ENCODE measurements at regions not wholly inside any gene's neighbourhood (a gene's known extent, or its start where the extent isn't known, plus 50 kb on each side); places are given as distances from the start of the nearest gene placed in this dataset.

DNA sequence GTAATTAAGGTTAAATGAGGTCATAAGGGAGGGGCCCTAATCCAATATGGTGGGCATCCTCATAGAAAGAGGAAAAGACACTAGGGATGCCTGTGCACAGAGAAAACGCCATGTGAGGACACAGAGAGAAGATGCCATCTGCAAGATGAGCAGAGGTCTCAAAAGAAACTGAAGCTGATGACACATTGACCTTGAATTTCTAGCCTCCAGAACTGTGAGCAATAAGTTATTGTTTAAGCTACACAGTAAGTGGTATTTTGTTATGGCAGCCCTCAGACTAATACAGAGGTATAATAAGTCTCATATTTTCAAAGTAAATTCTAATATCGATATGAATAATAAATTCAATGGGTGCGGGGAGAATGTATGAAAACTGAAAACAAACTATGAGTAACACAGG, 169.9 kb downstream of the UGT8 start:
- in situ Hi-C loops (cut with MboI; ENCODE audit: low sequenced_read_pairs) (no loop called here), dilution Hi-C loops (cut with HindIII; ENCODE audit: low sequenced_read_pairs, unreplicated experiment) (no loop called here), intact Hi-C loops (cut with micrococcal nuclease) (no loop called here)
- H3K9me3 ChIP-seq (ENCODE audit: control insufficient read depth, insufficient read depth, low read length), result no peaks in the 10 kb centered on the region
- H2AFZ ChIP-seq (replicated peaks; ENCODE audit: low read length, poor library complexity), result no peak overlapping the region
- no peaks in the 10 kb centered on the region for H3K9me1 ChIP-seq (ENCODE audit: insufficient read depth, low read length)
- H3K23ac ChIP-seq (ENCODE audit: low read depth, low read length), result no peak overlapping the region
- H4K8ac ChIP-seq (ENCODE audit: low read depth in 2 of 2, low read length in 2 of 2), result no peak overlapping the region
- H4K91ac ChIP-seq (ENCODE audit: insufficient read depth, low read depth, low read length), result no peak overlapping the region
- no peaks in the 10 kb centered on the region for H3K4me1 ChIP-seq (ENCODE audit: control insufficient read depth, insufficient read depth, low read length)
- CTCF ChIA-PET, result no interaction called here
- H2BK5ac ChIP-seq (ENCODE audit: low read depth, low read length, poor library complexity, severe bottlenecking), result no peak overlapping the region
- no peak overlapping the region for H3K9ac ChIP-seq (ENCODE audit: low read depth, low read length)
- no peaks in the 10 kb centered on the region for H3K36me3 ChIP-seq (ENCODE audit: control insufficient read depth, insufficient read depth, low read length)
- no peak overlapping the region for H3K4me3 ChIP-seq (ENCODE audit: insufficient read depth, low read depth, low read length)
- H3K4me2 ChIP-seq (ENCODE audit: low read depth, low read length), result no peak overlapping the region
- H3K18ac ChIP-seq (ENCODE audit: low read depth, low read length), result no peak overlapping the region
- no peaks in the 10 kb centered on the region for H3K27me3 ChIP-seq (ENCODE audit: control insufficient read depth, insufficient read depth, low read length)
- TF ChIP-seq CEBPB (IDR thresholded peaks at IDR 0.05; ENCODE audit: low read depth, low read length) (no peak), USF2 (IDR thresholded peaks at IDR 0.05; ENCODE audit: low read depth, low read length) (no peak), MAFK (IDR thresholded peaks at IDR 0.05; ENCODE audit: low read depth, low read length) (no peak), CHD1 (IDR thresholded peaks at IDR 0.05; ENCODE audit: low read depth, low read length) (no peak), POLR2A (IDR thresholded peaks at IDR 0.05; ENCODE audit: low read depth, low read length) (no peak), RAD21 (IDR thresholded peaks at IDR 0.05; ENCODE audit: low read length) (no peak)
- no peak overlapping the region for H2BK20ac ChIP-seq (ENCODE audit: low read depth, low read length)
- no peak overlapping the region for H2BK120ac ChIP-seq (ENCODE audit: low read depth, low read length)
- no peak overlapping the region for H2BK15ac ChIP-seq (ENCODE audit: low read depth, low read length)
- H2AK5ac ChIP-seq (ENCODE audit: low read depth, low read length), result no peak overlapping the region
- WGBS, 2 experiments (ENCODE audit: extremely low coverage in 2 of 2, insufficient read length in 1 of 2), result 40% methylated on average over 1 of the region's 3 CpGs; no CpG with 5 or more reads in 1 of the 2 experiments
- no peak overlapping the region for H4K5ac ChIP-seq (ENCODE audit: low read depth, low read length)
- no peak overlapping the region for H3K56ac ChIP-seq (ENCODE audit: extremely low read depth, insufficient read depth, low read length)
- H3K27ac ChIP-seq (ENCODE audit: insufficient read depth, low read length), result no peak overlapping the region
- no TSS peak for BruUV-seq (replicated peaks)
- POLR2A ChIA-PET (ENCODE audit: unreplicated experiment), result no interaction called here
- no peak overlapping the region for H3K4ac ChIP-seq (ENCODE audit: low read depth, low read length)
- no peak overlapping the region for H2AK9ac ChIP-seq (replicated peaks; ENCODE audit: low read depth, low read length, poor library complexity)
- H4K20me1 ChIP-seq (ENCODE audit: insufficient read depth, low read length), result no peaks in the 10 kb centered on the region
- ATAC-seq (ENCODE audit: low read depth) (no peak), DNase-seq (no peak)
- H3K14ac ChIP-seq (replicated peaks; ENCODE audit: low read depth, low read length), result no peak overlapping the region
- no peaks in the 10 kb centered on the region for H3K79me1 ChIP-seq (ENCODE audit: low read depth in 1 of 2, low read length in 2 of 2)
